Vagina (tissue), 2 donors: ENCODE measurements at regions not wholly inside any gene's neighbourhood (a gene's known extent, or its start where the extent isn't known, plus 50 kb on each side); places are given as distances from the start of the nearest gene placed in this dataset.

Source experiments
- CTCF ChIP-seq, 3 experiments: fragments of 450-650 bp in 2 of 3; fragments of 200-600 bp in 1 of 3; sonication (generic) in 1 of 3; IDR thresholded peaks; one replicate each; pipeline ENCODE4 v1.5.1; 2017 to 2019; ENCODE audit warnings: antibody characterized with exemption in 3 of 3, mild to moderate bottlenecking in 2 of 3, moderate library complexity in 2 of 3
- POLR2A ChIP-seq, 2 donors: fragments of 450-650 bp; IDR thresholded peaks; one replicate each; pipeline ENCODE4 v1.6.1; 2017; ENCODE audit warnings: antibody characterized with exemption in 2 of 2, mild to moderate bottlenecking in 2 of 2, moderate library complexity in 2 of 2
- POLR2AphosphoS5 ChIP-seq, 2 donors: sonication (generic); formaldehyde crosslinking; IDR thresholded peaks; one replicate each; pipeline ENCODE4 v1.9.0; 2017; ENCODE audit warnings: antibody characterized with exemption in 2 of 2, mild to moderate bottlenecking in 2 of 2, low read depth in 1 of 2; ENCODE audit not compliant: insufficient read depth in 1 of 2

DNA sequence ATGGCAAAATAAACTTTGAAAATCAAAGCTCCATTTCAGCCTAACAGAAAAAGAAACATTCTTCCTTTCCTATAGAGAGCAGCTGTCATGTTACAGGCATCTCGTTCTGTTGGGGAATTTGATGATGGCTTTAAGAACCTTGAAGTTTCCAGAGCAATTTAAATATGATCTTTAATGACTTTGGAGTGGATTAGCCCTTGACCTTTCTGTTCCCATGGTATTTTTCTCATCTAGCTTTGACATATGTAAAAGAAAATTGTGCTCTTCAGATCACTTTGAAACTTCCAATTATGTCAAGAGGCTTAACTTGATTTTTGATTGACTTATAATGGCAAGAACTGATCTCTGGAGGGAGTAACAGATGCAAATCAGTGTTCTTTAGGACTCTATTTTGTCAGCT lies 157.6 kb upstream of the SEMA3E start:
- TF ChIP-seq POLR2A (IDR thresholded peaks at IDR 0.05) (no peak), CTCF (IDR thresholded peaks at IDR 0.05) (no peak), POLR2AphosphoS5 (IDR thresholded peaks at IDR 0.05; ENCODE audit: insufficient read depth in 1 of 2, low read depth in 1 of 2) (no peak)
